ENCODE measurements at regions not wholly inside any gene's neighbourhood (a gene's known extent, or its start where the extent isn't known, plus 50 kb on each side); places are given as distances from the start of the nearest gene placed in this dataset.
"Not testable (repeated sequence)": the region's sequence is repeated elsewhere in the genome, so short reads cannot be mapped to it uniquely, and the experiment has no call there.

DNA sequence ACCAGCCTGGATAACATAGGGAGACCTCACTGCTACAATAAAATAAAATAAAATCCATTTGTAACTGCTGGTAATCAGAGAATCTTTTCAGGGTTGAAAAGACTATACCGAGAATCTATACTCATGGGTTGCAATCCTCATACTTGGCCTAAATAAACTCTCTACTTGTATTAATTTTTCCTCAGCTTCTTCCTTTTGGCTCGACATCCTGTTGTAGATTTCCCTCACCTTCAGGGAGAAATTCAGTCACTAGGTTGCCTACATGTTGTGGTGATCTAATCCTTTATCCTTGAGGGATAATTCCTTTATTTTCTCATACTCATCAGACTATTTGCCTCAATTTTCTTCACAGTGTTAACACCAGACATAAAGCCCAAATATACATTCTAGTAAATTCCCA lies 1093.4 kb downstream of the SORCS3 start:
- intact Hi-C loops (cut with DNase I), result no loop called here
- Histone ChIP-seq H3K27ac (no peak overlapping the region), H3K4me1 (no peaks in the 10 kb centered on the region), H3K36me3 (no peaks in the 10 kb centered on the region), H3K9me3 (no peaks in the 10 kb centered on the region), H3K4me3 (no peak overlapping the region), H3K27me3 (no peaks in the 10 kb centered on the region)
- DNase-seq (ENCODE audit: extremely low spot score in 2 of 2), result no peak
- TF ChIP-seq, protein P1, sequence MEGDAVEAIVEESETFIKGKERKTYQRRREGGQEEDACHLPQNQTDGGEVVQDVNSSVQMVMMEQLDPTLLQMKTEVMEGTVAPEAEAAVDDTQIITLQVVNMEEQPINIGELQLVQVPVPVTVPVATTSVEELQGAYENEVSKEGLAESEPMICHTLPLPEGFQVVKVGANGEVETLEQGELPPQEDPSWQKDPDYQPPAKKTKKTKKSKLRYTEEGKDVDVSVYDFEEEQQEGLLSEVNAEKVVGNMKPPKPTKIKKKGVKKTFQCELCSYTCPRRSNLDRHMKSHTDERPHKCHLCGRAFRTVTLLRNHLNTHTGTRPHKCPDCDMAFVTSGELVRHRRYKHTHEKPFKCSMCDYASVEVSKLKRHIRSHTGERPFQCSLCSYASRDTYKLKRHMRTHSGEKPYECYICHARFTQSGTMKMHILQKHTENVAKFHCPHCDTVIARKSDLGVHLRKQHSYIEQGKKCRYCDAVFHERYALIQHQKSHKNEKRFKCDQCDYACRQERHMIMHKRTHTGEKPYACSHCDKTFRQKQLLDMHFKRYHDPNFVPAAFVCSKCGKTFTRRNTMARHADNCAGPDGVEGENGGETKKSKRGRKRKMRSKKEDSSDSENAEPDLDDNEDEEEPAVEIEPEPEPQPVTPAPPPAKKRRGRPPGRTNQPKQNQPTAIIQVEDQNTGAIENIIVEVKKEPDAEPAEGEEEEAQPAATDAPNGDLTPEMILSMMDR (IDR thresholded peaks at IDR 0.05), result no peak

- Histone ChIP-seq H3K27ac (no peak overlapping the region), H3K27me3 (no peaks in the 10 kb centered on the region)
- TF ChIP-seq, protein P1 (IDR thresholded peaks at IDR 0.05), result no peak
- TF ChIP-seq POLR2AphosphoS5 (IDR thresholded peaks at IDR 0.05; ENCODE audit: insufficient read depth in 1 of 2, low read depth in 1 of 2), result no peak
Observed at GRCh38 chr10:105733924-105734323, 1092.8 kb downstream of the SORCS3 start.

DNA sequence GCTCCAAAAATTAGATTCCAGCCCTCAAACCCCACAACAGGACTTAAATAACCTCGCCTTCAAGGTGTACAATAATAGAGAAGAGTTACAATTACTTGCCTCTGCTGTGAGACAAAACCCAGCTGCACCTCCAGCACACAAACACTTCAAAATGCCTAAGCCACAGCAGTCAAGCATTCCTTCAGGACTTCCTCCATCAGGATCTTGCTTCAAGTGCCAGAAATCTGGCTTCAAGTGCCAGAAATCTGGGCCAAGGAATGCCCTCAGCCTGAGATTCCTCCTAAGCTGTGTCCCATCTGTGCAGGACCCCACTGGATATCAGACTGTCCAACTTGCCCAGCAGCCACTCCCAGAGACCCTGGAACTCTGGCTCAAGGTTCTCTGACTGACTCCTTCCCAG lies 1088.3 kb downstream of the SORCS3 start:
- Histone ChIP-seq H3K36me3 (no peaks in the 10 kb centered on the region), H3K4me3 (no peak overlapping the region), H3K4me1 (no peaks in the 10 kb centered on the region), H3K27me3 (no peaks in the 10 kb centered on the region), H3K27ac (no peak overlapping the region), H3K9me3 (no peaks in the 10 kb centered on the region)
- TF ChIP-seq POLR2A (IDR thresholded peaks at IDR 0.05), result no peak
- TF ChIP-seq, protein P1 (IDR thresholded peaks at IDR 0.05), result no peak
- no peak for TF ChIP-seq POLR2AphosphoS5 (IDR thresholded peaks at IDR 0.05; ENCODE audit: insufficient read depth in 1 of 2, low read depth in 1 of 2)
- intact Hi-C loops (cut with DNase I), result no loop called here
- DNase-seq (ENCODE audit: extremely low spot score in 2 of 2), result no peak

More at GRCh38 chr10:105733924-105734323, 1092.8 kb downstream of the SORCS3 start:
- Histone ChIP-seq H3K9me3 (no peaks in the 10 kb centered on the region), H3K36me3 (no peaks in the 10 kb centered on the region), H3K4me3 (no peak overlapping the region), H3K4me1 (no peaks in the 10 kb centered on the region)
- DNase-seq (ENCODE audit: extremely low spot score in 2 of 2), result no peak
- intact Hi-C loops (cut with DNase I), result no loop called here

DNA sequence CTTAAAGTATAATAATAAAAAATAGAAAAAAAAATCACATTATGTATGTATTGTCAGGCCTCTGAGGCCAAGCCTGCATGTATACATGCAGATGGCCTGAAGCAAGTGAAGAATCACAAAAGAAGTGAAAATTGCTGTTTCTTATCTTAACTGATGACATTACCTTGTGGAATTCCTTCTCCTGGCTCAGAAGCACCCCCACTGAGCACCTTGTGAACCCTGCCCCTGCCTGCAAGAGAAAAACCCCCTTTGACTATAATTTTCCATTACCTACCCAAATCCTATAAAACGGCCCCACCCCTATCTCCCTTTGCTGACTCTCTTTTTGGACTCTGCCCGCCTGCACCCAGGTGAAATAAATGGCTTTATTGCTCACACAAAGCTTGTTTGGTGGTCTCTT lies 1086.5 kb downstream of the SORCS3 start:
- intact Hi-C loops (cut with DNase I); H3K4me3 ChIP-seq; H3K36me3 ChIP-seq; H3K4me1 ChIP-seq; DNase-seq (ENCODE audit: extremely low spot score in 2 of 2); H3K27me3 ChIP-seq; H3K27ac ChIP-seq; H3K9me3 ChIP-seq: not testable (repeated sequence)

DNA sequence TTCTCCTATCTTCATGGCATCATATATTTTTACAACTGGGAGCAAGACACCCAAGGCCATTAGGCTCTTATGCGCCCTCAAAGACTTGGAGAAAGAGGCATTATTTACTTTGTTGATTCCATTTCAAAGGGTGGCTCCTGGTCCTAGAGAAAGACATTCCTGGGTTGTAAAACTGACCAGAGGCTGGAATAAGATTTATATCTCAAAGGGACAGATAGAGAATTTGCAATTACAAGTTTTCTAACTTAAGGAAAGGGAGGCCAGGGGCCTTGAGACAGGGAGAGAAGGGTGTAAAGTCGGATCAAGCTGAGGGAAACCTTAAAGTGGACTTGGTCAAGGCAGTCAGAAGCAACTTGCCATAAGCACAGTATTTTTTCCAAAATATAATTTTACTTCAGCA lies 1086.0 kb downstream of the SORCS3 start:
- Histone ChIP-seq H3K27me3 (no peaks in the 10 kb centered on the region), H3K36me3 (no peaks in the 10 kb centered on the region), H3K9me3 (no peaks in the 10 kb centered on the region), H3K27ac (no peak overlapping the region), H3K4me3 (no peak overlapping the region), H3K4me1 (no peaks in the 10 kb centered on the region)
- TF ChIP-seq, protein P1 (IDR thresholded peaks at IDR 0.05), result no peak
- TF ChIP-seq POLR2AphosphoS5 (IDR thresholded peaks at IDR 0.05; ENCODE audit: insufficient read depth in 1 of 2, low read depth in 1 of 2), result no peak
- TF ChIP-seq POLR2A (IDR thresholded peaks at IDR 0.05), result no peak
- DNase-seq (ENCODE audit: extremely low spot score in 2 of 2), result no peak
- intact Hi-C loops (cut with DNase I), result no loop called here

DNA sequence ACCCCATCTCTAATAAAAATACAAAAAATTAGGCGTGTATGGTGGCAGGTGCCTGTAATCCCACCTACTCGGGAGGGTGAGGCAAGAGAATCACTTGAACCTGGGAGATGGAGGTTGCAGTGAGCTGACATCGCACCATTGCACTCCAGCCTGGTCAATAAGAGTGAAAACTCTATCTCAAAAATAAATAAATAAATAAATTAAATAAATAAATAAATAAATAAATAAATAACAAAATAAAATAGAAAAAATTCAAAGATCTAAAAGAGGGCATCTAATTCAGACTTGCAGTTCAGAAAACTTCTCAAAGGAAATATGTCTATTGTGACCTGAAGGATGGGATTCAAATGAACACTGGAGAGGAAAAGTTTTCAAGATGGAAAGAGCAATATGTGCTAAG lies 1085.1 kb downstream of the SORCS3 start:
- intact Hi-C loops (cut with DNase I), result no loop called here
- H3K9me3 ChIP-seq, result no peaks in the 10 kb centered on the region
- H3K27ac ChIP-seq, result no peak overlapping the region
- no peak overlapping the region for H3K4me3 ChIP-seq
- no peaks in the 10 kb centered on the region for H3K4me1 ChIP-seq
- TF ChIP-seq POLR2AphosphoS5 (IDR thresholded peaks at IDR 0.05; ENCODE audit: insufficient read depth in 1 of 2, low read depth in 1 of 2), result no peak
- no peak for TF ChIP-seq POLR2A (IDR thresholded peaks at IDR 0.05)
- TF ChIP-seq, protein P1 (IDR thresholded peaks at IDR 0.05), result no peak
- no peak for DNase-seq (ENCODE audit: extremely low spot score in 2 of 2)
- no peaks in the 10 kb centered on the region for H3K27me3 ChIP-seq
- no peaks in the 10 kb centered on the region for H3K36me3 ChIP-seq
